A673 (cell line): ENCODE measurements at regions not wholly inside any gene's neighbourhood (a gene's known extent, or its start where the extent isn't known, plus 50 kb on each side); places are given as distances from the start of the nearest gene placed in this dataset.
"Not testable (repeated sequence)": the region's sequence is repeated elsewhere in the genome, so short reads cannot be mapped to it uniquely, and the experiment has no call there.

Experiments
- BruUV-seq: library from RNA; stranded (reverse); fragments of 400-500 nt; replicated peaks from 2 replicates; lab custom pipeline; 2021; lab: Mats Ljungman, UMichigan
- CTCF ChIA-PET: fragments of 300-600 bp; sonication (Branson Sonifier 250); formaldehyde crosslinking; loops from one replicate; lab custom pipeline; 2022; ENCODE audit warnings: antibody characterized with exemption; lab: Charles Lee
- POLR2A ChIA-PET: fragments of 300-600 bp; sonication (Branson Sonifier 250); formaldehyde crosslinking; loops from one replicate; lab custom pipeline; 2022; ENCODE audit warnings: antibody characterized with exemption; ENCODE audit not compliant: low non-redundant PET; lab: Charles Lee
- DNase-seq: peaks from one replicate; pipeline ENCODE4 v3.0.0-alpha.2; 2015; ENCODE audit warnings: low spot score
- H3K27ac ChIP-seq: fragments of 200-600 bp; sonication (generic); 2 replicates; pipeline ENCODE4 v1.5.1; 2016; ENCODE audit warnings: mixed run types, low read depth, mild to moderate bottlenecking, mixed read lengths, antibody characterized with exemption, low read length; ENCODE audit not compliant: poor library complexity, severe bottlenecking
- H3K27me3 ChIP-seq: fragments of 200-600 bp; sonication (generic); replicated peaks from 2 replicates; pipeline ENCODE4 v1.6.1; 2017; ENCODE audit warnings: mixed run types, low read depth, mild to moderate bottlenecking, mixed read lengths, antibody characterized with exemption, low read length; ENCODE audit not compliant: insufficient read depth, poor library complexity
- H3K36me3 ChIP-seq: fragments of 200-600 bp; sonication (generic); 2 replicates; pipeline ENCODE4 v1.6.1; 2016; ENCODE audit warnings: mixed run types, mild to moderate bottlenecking, mixed read lengths, antibody characterized with exemption, low read length; ENCODE audit not compliant: insufficient read depth, poor library complexity, severe bottlenecking
- H3K4me1 ChIP-seq: fragments of 200-600 bp; sonication (generic); 2 replicates; pipeline ENCODE4 v1.6.1; 2017; ENCODE audit warnings: mixed run types, mild to moderate bottlenecking, mixed read lengths, antibody characterized with exemption, low read length; ENCODE audit not compliant: insufficient read depth, poor library complexity, severe bottlenecking
- H3K4me3 ChIP-seq: fragments of 200-600 bp; sonication (generic); 2 replicates; pipeline ENCODE4 v1.5.1; 2016; ENCODE audit warnings: low read depth, mixed run types, mild to moderate bottlenecking, mixed read lengths, low read length; ENCODE audit not compliant: poor library complexity, severe bottlenecking
- H3K9me3 ChIP-seq: fragments of 200-600 bp; sonication (generic); 2 replicates; pipeline ENCODE4 v1.6.1; 2016; ENCODE audit warnings: mixed run types, low read depth, mild to moderate bottlenecking, mixed read lengths, antibody characterized with exemption, low read length; ENCODE audit not compliant: poor library complexity, severe bottlenecking
- EZH2 ChIP-seq: fragments of 200-600 bp; sonication (generic); IDR thresholded peaks from 2 replicates; pipeline ENCODE4 v1.6.1; 2017; ENCODE audit warnings: borderline replicate concordance, low read depth, mild to moderate bottlenecking, mixed read lengths, antibody characterized with exemption, low read length; ENCODE audit not compliant: poor library complexity, severe bottlenecking
- intact Hi-C: fragments of 100-400 bp; cut with micrococcal nuclease; formaldehyde crosslinking; loops from one replicate; pipeline ENCODE4 v1.10.0; 2022; ENCODE audit not compliant: unreplicated experiment
- TF ChIP-seq, protein P1 (sequence below): fragments of 300-800, 200-600 bp; sonication (generic); conservative IDR thresholded peaks from 2 replicates; pipeline ENCODE4 v1.5.1; 2017; ENCODE audit warnings: low read depth, mild to moderate bottlenecking, antibody characterized with exemption, low read length, moderate library complexity, mixed read lengths

GRCh38 chr16:72457243-72457940, 285.4 kb upstream of the PMFBP1 start:
- BruUV-seq, result no TSS peak
- Histone ChIP-seq H3K4me1 (no peaks in the 10 kb centered on the region), H3K27ac (no peak overlapping the region), H3K27me3 (no peaks in the 10 kb centered on the region), H3K36me3 (no peaks in the 10 kb centered on the region), H3K9me3 (no peaks in the 10 kb centered on the region), H3K4me3 (no peak overlapping the region)
- intact Hi-C loops, result no loop called here
- ChIA-PET CTCF (no interaction called here), POLR2A (no interaction called here)
- DNase-seq, result no peak
- TF ChIP-seq, protein P1, sequence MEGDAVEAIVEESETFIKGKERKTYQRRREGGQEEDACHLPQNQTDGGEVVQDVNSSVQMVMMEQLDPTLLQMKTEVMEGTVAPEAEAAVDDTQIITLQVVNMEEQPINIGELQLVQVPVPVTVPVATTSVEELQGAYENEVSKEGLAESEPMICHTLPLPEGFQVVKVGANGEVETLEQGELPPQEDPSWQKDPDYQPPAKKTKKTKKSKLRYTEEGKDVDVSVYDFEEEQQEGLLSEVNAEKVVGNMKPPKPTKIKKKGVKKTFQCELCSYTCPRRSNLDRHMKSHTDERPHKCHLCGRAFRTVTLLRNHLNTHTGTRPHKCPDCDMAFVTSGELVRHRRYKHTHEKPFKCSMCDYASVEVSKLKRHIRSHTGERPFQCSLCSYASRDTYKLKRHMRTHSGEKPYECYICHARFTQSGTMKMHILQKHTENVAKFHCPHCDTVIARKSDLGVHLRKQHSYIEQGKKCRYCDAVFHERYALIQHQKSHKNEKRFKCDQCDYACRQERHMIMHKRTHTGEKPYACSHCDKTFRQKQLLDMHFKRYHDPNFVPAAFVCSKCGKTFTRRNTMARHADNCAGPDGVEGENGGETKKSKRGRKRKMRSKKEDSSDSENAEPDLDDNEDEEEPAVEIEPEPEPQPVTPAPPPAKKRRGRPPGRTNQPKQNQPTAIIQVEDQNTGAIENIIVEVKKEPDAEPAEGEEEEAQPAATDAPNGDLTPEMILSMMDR, result no peak
- no peak for TF ChIP-seq EZH2

DNA sequence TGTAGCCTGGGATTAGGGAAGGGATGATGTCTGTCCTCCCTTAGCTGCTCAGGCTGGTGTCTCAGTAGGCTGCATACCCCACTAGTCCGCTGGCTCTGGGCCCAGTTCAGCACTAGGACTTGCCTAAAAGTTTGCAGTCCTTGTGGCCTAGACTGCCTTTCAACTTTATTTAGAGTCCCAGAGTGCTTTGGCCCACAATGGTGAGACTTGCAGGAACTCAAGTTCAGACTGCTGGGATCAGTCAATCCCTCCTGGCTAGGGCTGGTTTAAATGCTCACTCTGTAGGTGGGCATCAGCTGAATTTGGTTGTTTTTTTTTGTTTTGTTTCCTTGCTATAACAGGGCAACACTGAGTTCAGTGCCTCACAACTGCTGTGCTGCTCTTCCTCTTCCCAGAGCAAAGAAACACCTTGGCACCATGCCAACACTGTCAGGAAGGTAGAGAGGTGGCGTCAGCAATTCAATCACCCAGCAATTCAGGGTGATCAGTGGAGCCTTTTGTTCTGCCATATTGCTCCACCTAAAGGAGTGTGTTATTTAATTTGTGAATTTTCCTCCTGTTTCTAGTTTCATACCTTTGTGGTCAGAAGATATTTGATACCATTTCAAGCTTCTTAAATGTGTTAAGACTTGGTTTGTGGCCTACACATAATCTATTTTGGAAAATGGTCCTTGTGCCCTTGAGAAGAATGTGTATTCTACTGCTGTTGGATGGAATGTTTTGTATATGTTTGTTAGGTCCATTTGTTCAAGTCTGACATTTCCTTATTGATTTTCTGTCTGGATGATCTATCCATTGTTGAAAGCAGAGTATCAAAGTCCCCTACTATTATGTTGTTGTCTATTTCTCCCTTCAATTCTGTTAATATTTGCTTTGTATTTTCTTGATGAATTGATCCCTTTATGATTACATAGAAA, 284.0 kb upstream of the PMFBP1 start:
- POLR2A ChIA-PET, result no interaction called here
- no peaks in the 10 kb centered on the region for H3K36me3 ChIP-seq
- no peaks in the 10 kb centered on the region for H3K27me3 ChIP-seq
- no TSS peak for BruUV-seq
- no peak overlapping the region for H3K27ac ChIP-seq
- no peak for TF ChIP-seq EZH2
- TF ChIP-seq, protein P1, result no peak
- CTCF ChIA-PET, result no interaction called here
- H3K4me1 ChIP-seq, result no peaks in the 10 kb centered on the region
- no peak for DNase-seq
- no peaks in the 10 kb centered on the region for H3K9me3 ChIP-seq
- no peak overlapping the region for H3K4me3 ChIP-seq
- intact Hi-C loops, result no loop called here

- CTCF ChIA-PET, BruUV-seq: not testable (repeated sequence)
Measured at GRCh38 chr16:72453856-72454255, 281.9 kb upstream of the PMFBP1 start.

More at GRCh38 chr16:72453856-72454255, 281.9 kb upstream of the PMFBP1 start:
- H3K27ac ChIP-seq, POLR2A ChIA-PET, intact Hi-C loops, H3K27me3 ChIP-seq, H3K36me3 ChIP-seq, H3K9me3 ChIP-seq, DNase-seq, H3K4me3 ChIP-seq, H3K4me1 ChIP-seq: not testable (repeated sequence)
